Cerebellar nuclear complex (tissue), 1 donor: ENCODE measurements at regions not wholly inside any gene's neighbourhood (a gene's known extent, or its start where the extent isn't known, plus 50 kb on each side); places are given as distances from the start of the nearest gene placed in this dataset.
"Not testable (repeated sequence)": the region's sequence is repeated elsewhere in the genome, so short reads cannot be mapped to it uniquely, and the experiment has no call there.

Experiments used
- DNase-seq, 2 experiments: peaks; one replicate each; lab custom pipeline; 2025; lab: John Stamatoyannopoulos, UW

DNA sequence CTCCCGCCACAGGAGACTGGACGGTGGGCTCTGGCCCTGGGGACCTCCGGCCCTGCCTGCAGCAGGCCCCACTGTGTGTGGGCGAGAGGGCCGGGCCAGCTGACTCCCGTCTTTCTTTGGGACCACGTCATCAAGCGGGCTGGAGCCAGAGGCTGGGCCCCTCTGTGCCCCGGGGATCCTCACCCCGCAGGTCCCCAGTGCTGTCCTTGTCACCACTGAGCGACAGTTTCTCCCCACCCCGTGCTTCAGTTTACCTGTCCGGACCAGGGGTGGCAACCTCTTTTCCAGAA, 181.9 kb upstream of the ZNF469 start:
- DNase-seq: no peak

DNA sequence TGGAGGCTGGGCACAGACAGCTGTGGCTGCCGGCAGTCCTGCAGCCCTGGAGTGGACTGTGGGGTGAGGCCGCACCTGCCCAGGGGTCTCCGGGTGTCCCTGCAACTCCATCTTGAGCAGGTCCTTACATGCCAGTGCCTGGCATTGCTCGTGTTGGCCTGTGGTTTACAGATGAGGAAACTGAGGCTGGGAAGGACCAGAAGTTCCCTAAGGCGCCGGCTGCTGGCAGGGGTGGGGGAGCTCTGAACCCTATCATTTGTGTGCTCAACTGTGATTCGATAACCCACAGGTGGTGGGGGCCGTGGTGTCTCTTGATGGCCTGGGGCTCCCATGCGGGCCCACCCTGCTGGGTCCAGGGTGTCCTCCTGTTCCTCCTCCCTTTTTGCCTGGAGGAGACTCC, 181.1 kb upstream of the ZNF469 start:
- DNase-seq: not testable (repeated sequence)

DNA sequence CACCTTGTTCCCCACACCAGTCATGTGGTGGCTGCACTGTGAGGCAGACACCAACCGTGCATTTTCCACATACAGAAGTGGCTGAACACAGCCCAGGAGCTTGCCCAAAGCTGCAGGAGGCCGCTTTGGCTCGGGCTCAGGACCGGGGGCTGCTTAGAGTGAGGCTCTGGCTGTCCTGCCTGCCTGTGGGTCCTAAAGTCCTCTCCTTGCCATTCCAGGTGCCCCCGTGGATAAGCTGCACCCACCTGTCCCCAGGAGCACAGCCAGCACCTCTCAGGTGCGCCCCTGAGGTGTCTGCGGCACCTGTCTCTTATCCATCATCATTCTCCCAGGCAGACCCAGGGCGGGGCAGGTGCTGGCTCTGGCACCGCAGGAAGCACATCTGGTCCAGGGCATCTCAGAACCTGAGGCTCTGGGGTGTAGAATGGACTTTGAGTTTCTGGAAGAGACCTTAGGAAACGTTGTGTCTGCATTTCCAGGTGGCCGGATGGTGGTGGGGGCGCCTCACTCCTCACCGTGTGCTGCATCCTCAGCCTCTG, 180.5 kb upstream of the ZNF469 start:
- no peak for DNase-seq

DNA sequence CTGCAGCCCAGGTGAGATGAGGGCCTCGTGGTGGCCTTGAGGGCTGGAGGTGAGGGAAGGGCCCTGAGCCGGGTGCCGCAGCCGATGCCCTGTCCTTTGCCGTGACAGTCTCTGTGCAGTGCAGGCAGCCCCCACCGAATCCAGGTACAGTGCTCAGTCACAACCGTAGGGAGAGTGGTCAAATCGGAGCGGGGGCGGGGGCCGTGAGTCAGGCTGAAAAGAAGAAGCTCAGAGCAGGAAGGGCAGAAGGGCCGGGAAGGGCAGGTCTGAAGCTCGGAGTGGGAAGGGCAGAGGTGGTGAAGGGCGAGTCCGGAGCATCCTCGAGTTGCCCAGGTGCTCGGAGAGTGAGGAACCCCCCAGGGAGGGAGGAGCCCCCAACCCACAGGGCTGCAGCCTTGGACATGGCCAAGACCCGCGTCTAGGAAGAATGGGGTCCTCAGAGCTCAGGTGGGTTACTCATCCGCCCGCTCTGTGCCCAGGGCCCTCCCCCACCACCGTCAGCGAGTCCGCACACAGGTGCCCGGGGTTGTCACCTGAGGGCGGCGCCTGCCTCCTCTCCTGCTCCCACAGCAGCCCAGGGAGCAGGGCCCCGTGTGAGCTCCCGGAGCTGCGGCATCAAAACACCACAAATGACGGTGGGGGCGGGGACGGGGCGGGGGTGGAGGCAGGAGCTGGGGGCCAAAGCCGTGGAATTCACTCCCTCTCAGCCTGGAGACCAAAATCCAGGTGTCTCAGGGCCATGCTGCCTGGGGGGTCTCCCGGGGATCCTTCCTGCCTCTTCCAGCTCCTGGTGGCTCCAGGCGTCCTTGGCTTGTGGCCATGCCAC, 179.7 kb upstream of the ZNF469 start:
- DNase-seq: not testable (repeated sequence)

DNA sequence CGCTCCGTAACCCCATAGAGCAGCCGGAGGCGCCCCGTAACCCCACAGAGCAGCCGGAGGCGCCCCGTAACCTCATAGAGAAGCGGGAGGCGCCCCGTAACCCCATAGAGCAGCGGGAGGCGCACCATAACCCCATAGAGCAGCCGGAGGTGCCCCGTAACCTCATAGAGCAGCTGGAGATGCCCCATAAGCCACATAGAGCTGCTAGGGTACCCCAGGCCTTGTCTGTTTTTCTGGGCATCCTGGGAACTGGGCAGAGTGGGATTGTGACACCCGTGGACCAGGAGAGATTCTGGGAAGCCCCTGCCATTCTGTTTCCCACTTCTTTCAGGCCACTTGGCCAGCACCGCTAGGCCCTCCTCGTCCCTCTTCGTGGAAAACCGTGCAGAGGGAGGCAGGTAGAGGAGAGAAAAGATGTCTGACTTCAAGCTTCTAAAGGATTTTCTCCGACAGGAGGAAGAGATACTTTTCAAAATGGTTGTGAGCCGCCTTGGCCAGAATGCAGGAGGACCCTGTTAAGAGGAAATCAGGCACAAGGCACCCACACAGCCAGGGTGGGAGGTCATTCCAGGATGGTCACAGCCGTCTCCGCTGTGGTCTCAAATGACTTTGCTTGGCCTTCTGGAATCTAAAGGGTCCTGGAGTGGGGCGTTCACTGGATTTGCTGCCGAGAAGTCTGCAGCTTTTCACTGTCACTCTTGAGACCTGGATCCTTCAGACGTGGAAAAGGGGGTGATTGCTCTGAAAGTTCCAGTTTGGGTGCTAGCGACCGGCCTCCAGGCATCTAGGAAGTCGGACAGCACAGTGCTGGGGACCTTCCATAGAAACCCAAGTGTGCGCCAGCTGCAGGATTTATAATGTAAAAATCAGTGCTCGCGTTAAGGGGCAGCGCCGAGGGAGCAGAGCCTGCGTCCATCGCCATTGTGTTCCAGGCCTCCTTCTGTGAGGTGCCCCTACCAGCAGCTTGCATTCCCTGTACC, 178.3 kb upstream of the ZNF469 start:
- not testable (repeated sequence) for DNase-seq

DNA sequence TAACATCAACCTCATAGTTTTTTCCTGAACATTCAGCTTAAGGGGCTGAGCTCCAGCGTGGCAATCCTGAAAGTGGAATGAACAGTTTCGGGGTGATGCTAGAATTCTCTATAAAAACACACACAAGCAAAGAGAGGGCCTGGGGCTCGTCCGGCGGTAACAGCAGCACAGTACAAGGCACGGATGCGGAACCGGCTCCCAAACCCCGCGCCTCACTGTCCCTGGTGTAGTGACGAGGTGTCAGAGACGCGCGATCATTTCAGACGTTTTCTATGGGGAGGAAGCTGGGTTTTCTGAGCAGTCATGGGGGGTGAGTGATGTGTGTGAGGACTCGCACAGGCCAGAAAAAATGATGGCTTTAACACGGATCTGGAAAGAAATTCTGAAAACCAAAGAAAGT, 177.3 kb upstream of the ZNF469 start:
- DNase-seq: not testable (repeated sequence)

DNA sequence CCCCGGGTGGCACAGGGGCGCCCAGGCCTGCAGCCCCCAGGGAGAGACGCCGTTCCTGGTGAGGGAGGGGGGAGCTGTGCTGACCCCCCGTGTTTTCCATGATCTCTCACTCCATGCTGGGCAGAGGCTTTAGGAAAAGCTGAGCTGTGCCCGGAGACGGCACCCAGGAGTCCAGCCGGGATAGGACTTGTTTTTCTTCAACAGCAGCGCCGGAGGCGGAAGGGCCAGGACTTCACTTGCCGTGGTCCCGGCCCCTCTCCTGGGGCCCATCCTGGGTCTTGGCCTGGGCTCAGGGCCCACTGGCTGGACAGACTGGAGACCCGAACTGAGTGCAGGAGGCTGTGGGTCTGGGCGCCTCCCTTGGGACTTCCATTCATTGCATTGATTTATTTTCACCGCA, 176.8 kb upstream of the ZNF469 start:
- not testable (repeated sequence) for DNase-seq

DNA sequence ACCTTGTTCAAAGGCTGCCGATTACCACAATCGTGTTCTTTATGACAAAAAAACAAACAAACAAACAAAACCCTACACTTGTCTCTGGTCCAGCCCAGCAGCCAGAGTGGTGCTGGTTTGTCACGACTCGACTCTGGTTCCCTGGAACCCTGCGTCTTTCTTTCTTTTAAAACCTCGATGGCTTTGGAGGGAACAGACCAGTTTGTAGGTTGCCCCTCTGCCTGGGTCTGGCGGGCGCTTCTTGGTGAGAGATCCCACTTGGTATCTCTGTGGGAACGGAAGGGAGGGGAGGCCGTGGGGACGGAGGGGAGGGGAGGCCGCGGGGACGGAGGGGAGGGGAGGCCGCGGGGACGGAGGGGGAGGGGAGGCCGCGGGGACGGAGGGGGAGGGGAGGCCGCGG, 176.2 kb upstream of the ZNF469 start:
- DNase-seq: not testable (repeated sequence)

DNA sequence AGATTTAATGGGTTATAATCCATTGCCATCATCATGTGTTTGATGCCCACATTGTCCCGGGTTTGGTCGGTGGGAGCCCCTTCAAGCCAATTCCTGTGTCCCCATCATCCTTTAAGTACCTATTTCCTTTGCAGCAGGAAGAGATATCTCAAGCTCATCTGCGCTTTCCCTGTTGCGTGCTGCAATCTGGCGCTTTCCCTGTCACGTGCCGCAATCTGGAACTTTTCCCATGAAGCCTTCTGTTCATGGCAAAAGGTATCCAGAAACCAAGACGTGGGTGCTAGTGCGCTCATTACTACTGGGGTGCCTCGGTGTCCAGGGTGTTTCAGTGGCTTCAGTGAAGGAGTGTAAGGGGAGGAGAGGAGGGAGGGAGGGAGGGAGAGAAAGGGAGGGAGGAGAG, 174.6 kb upstream of the ZNF469 start:
- no peak for DNase-seq

DNA sequence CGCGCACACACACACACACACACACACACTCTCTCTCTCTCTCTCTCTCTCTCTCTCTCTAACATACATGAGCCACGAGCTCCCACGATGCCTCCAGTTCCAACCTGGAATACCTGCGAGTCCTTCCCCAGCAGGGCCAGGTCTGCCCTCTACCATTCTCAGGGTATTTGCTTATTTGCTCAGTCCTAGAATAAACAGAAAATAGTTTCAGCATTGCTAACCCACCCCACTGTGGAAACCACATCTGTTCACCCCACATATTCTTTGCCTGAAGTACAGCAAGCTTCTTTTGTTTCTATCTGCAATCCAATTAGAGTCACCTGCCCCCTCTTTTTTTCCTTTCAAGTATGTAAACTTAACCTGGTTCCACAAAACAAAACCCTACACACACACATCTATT, 174.0 kb upstream of the ZNF469 start:
- not testable (repeated sequence) for DNase-seq

DNA sequence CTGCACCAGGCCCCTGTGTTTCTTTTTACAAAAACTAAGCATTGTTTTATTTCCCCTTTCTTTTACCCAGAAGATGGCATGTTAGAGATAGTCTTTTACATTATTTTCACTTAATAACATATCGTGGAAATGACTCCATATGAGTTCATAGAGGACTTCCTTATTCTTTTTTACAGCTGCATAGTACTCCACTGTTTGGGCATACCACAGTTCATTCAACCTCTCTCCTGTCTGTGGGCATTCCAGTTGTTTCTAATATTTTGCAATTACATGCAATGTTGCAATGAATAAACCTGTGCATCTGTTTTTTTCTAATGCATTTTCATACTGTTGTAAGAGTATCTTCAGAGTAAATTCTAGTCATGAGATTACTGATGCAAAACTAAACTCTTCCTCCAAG, 173.2 kb upstream of the ZNF469 start:
- not testable (repeated sequence) for DNase-seq

DNA sequence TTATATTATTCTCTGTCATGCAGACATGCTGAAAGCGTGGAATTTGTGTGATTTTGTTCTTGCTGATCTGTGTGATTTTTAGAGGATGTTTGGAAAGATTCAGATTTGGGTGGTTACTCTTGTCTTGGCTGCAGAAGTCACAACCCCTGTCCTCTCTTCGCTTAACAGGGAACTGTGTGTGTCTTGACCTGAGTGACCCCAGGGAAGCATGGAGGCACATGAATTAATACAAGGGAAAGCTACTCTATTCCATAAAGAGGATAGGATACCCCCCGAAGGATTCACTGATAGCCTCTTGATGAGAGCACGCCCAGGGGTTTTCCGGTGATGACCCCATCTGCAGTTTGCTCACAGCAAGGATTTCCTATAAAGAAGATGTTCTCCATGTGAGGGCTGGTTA, 168.8 kb upstream of the ZNF469 start:
- DNase-seq: not testable (repeated sequence)

DNA sequence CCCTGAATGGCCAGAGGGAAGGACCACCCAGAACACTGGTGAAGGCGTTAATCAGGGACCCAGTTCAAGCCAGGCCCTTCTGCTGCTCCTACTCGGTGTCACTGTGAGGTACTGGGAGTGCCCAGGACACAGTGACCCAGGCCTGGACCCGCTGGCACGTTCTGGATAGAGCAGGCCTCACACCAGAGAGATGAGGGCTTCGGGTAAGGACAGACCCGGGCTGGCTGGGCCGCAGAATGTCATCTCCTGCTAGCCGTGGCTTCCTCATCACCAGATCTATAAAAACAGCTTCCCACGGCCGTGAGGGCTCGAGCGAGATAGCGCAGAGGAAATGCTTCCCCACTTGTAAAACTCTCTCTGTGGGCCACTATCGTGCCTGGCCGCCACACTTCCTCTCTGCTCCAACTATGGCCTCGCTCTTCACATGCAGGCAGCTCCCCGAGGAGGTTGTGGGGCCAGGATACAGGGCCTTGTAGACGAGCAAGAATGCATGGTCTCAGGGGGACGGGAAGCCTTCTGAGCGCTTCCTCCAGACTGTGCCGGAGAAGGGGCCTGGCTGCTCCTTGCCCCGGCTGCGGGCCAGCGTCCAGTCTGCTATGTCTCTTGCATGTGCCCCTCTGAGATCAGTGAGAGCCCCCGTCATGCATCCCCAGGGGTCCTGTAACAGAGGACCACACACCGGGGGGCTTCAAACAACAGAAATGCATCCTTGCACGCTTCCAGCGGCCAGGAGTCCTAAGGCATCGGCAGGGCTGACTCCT, 161.6 kb upstream of the ZNF469 start:
- DNase-seq: not testable (repeated sequence)

DNA sequence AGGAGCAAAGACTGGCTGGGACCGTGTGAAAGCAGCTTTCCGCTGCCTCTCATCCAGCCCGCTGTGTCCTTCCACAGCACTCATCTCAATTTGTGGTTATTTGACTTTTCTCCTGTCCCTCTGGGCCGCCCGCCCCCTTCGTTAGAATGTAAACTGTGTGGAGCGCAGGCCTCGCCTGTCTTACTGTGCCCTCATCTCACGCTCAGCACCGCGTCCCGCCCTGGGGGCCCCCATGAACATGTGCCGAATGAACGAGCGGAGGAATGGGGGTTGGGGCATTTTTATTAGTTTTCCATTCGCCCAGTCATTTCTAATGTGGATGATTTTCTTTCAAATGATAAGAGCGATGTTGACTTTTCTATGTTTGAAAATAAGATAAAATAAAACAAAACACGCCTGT, 159.1 kb upstream of the ZNF469 start:
- DNase-seq: not testable (repeated sequence)

DNA sequence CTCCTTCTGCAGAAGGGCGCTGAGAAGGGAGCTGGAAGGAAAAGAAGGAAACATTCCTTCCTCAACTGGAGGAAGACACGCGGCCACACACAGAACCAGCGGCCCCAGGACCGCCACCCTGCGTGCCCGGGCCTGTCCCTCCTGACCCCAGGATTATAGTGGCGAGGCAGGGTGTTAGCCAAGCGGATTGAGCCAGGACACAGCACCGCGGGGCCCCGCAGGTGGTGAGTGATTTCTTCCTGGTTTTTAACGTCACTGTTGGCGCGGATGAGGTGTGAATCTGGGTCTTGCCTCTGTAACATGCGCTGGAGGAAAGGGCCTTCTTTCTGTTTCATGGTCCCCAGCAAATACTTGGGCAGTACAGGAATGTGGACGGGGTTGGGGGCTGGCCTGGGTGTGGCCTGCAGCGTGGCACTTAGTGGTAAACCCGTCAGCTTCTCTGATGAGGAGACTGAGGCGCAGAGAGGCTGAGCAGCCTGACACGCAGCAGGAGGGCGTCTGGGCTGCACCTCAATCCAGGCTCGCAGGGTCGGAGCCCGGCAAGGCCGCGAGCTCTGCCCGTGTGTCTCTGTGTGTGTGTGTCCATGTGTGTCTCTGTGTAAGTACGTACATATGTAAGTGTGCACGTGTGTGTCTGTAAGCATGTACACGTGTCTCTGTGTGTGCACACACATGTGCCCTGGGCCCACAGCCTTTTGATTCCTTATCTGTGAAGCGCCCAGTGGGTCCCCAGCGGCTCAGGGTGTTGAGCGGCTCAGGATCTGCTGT, 158.4 kb upstream of the ZNF469 start:
- not testable (repeated sequence) for DNase-seq

DNA sequence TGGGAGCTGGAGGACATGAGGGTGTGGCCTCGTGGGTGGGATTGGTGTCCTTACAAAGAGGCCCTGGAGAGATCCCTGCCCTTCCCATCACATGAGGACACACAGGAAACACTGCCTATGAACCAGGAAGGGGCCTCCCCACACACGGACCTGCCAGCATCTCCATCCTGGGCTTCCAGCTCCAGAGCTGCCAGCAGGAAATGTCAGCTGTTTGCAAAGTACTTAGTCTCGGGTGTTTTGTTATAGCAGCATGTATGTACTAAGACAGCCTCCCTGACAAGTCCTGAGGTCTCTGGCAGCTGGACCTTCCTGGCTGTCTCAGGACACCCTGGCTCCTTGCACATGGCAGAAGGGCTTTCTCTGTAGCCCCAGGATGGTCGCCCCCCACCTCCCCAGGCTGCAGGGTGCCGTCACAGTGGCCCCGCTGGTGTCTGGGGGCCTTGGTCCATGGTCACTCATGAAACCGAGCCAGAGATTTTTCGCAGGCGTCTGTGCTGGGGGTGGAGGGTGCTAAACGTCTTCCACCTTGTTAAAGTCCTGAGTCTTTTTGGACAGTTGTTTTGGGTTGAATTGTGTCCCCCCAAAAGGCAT, 157.0 kb upstream of the ZNF469 start:
- DNase-seq: not testable (repeated sequence)

DNA sequence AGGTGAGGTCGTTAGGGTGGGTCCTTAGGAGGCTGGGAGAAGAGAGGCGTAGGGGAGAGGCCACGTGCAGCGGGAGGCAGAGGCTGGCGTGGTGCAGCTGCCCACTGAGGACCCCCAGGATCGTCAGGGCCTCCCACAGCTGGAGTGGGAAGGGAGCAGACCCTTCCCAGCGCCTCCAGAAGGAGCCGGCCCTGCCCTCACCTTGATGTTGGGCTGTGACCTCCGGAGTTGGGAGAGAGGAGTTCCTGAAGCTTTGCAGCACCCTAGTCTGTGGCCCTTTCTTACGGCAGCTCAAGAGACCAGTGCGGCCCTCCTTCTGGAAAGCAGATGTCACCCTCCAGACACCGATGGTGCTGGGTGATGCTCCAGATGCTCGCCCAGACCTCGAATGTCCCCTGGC, 156.5 kb upstream of the ZNF469 start:
- DNase-seq: not testable (repeated sequence)

DNA sequence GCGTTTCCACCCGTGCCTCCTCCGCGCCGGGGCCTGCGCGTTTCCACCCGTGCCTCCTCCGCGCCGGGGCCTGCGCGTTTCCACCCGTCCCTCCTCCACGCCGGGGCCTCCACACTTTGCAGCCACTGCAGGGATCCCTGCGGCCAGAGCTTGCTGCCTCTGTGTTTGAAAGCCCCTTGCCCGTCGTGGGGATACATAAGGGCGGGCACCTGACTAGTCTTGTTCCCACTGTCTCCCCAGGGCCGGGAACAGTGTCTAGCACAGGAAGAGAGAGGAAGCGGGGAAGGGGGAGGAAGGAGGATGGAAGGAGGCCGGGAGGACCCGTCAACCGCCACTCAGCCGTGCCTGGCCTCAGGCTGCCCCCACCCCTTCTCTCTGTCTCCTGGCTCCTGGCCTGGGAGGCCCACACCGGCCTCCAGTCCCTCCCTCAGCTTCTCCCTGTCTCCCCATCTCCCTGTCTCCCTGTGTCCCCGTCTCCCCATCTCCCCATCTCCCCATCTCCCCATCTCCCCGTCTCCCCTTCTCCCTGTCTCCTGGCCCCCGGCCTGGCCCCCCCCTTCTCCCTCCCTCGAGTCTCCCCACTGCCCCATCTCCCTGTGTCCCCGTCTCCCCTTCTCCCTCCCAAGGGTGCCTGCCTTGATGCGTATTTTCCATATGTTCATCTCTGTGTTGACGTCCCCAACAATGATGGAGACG, 155.6 kb upstream of the ZNF469 start:
- DNase-seq: not testable (repeated sequence)

DNA sequence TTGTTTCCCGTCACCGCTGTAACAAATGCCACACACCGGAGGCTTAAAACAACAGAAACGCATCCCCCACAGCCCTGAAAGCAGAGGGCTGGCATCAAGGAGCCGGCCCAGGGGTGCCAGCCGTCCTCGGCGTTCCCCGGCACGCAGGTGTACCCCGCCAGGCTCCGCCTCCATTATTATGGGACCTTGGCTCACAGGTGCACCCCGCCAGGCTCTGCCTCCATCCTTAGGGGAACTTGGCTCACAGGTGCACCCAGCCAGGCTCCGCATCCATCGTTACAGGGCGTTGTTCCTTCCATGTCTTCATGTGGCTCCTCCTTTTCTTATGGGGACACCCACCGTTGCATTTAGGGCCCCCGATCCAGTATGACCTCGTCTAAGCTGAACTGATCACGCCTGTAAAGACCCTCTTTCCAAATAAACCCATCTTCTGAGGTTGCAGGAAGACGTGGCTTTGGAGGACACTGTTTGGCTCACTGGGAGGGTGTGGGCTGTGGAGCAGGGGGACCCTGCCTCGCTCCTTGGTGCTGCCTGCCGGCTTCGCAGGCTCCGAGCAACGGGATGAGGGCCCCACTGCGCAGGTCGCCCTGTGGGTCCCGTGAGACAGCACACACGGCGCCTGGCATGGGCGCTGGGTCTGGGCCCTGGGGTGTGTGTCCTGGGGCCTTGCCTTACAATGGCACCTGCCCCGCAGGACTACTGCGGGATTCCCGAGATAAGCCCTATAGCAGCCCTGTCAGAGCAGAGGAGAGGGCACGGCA, 154.9 kb upstream of the ZNF469 start:
- DNase-seq: not testable (repeated sequence)
